MM.1S (cell line): ENCODE measurements at regions not wholly inside any gene's neighbourhood (a gene's known extent, or its start where the extent isn't known, plus 50 kb on each side); places are given as distances from the start of the nearest gene placed in this dataset.

Experiments
- DNase-seq: peaks from one replicate; pipeline ENCODE4 v3.0.0-alpha.2; 2015
- H2AFZ ChIP-seq: fragments of 300-600 bp; sonication (generic); 2 replicates; pipeline ENCODE4 v1.6.0; 2016; ENCODE audit warnings: antibody characterized with exemption, low read length
- H3F3A ChIP-seq: fragments of 300-600 bp; sonication (generic); 2 replicates; pipeline ENCODE4 v1.6.1; 2016; ENCODE audit warnings: mild to moderate bottlenecking, antibody characterized with exemption, low read length, moderate library complexity, mixed read lengths; ENCODE audit not compliant: insufficient read depth
- H3K27ac ChIP-seq: fragments of 300-600 bp; sonication (generic); 2 replicates; pipeline ENCODE4 v1.5.1; 2016; ENCODE audit warnings: mild to moderate bottlenecking, low read length
- H3K27me3 ChIP-seq: fragments of 300-600 bp; sonication (generic); replicated peaks from 2 replicates; pipeline ENCODE4 v1.6.0; 2016; ENCODE audit warnings: low read length; ENCODE audit not compliant: insufficient read depth
- H3K36me3 ChIP-seq: fragments of 300-600 bp; sonication (generic); replicated peaks from 2 replicates; pipeline ENCODE4 v1.6.1; 2016; ENCODE audit warnings: mild to moderate bottlenecking, low read length, mixed read lengths; ENCODE audit not compliant: insufficient read depth
- H3K4me1 ChIP-seq: fragments of 300-600 bp; sonication (generic); 2 replicates; pipeline ENCODE4 v1.6.1; 2016; ENCODE audit warnings: low read length, mixed read lengths
- H3K4me2 ChIP-seq: fragments of 300-600 bp; sonication (generic); 2 replicates; pipeline ENCODE4 v1.6.0; 2016; ENCODE audit warnings: low read depth, low read length
- H3K4me3 ChIP-seq: fragments of 300-600 bp; sonication (generic); 2 replicates; pipeline ENCODE4 v1.5.1; 2016; ENCODE audit warnings: low read length, mixed read lengths
- H3K79me2 ChIP-seq: fragments of 300-600 bp; sonication (generic); 2 replicates; pipeline ENCODE4 v1.6.1; 2016; ENCODE audit warnings: mixed run types, low read length, mixed read lengths
- H3K9ac ChIP-seq: fragments of 300-600 bp; sonication (generic); 2 replicates; pipeline ENCODE4 v1.6.1; 2016; ENCODE audit warnings: low read length, mixed read lengths
- H3K9me2 ChIP-seq: fragments of 300-600 bp; sonication (generic); replicated peaks from 2 replicates; pipeline ENCODE4 v1.6.1; 2016; ENCODE audit warnings: mild to moderate bottlenecking, low read length, mixed read lengths; ENCODE audit not compliant: insufficient read depth
- H3K9me3 ChIP-seq: fragments of 300-600 bp; sonication (generic); replicated peaks from 2 replicates; pipeline ENCODE4 v1.6.1; 2016; ENCODE audit warnings: mild to moderate bottlenecking, low read length, mixed read lengths; ENCODE audit not compliant: insufficient read depth
- H4K20me1 ChIP-seq: fragments of 300-600 bp; sonication (generic); 2 replicates; pipeline ENCODE4 v1.6.1; 2016; ENCODE audit warnings: mild to moderate bottlenecking, low read length, moderate library complexity, mixed read lengths; ENCODE audit not compliant: insufficient read depth
- CTCF ChIP-seq: fragments of 300-600 bp; sonication (generic); IDR thresholded peaks from 2 replicates; pipeline ENCODE4 v1.5.1; 2016; ENCODE audit warnings: antibody characterized with exemption, low read length, mixed read lengths
- EZH2 ChIP-seq: fragments of 300-600 bp; sonication (generic); optimal IDR thresholded peaks from 2 replicates; pipeline ENCODE3; 2017; ENCODE audit warnings: low read depth, mild to moderate bottlenecking, antibody characterized with exemption, low read length, mixed read lengths
- EZH2phosphoT487 ChIP-seq: fragments of 300-600 bp; sonication (generic); IDR thresholded peaks from 2 replicates; pipeline ENCODE4 v1.6.1; 2018; ENCODE audit warnings: antibody characterized with exemption, low read length

GRCh38 chr18:7415081-7415894 lies 151.8 kb upstream of the PTPRM start:
- H3K9me2 ChIP-seq, result no peaks in the 10 kb centered on the region
- H3K27ac ChIP-seq, result peak overlapping the region; percentile 33; the same call in 1 of the 2 replicates
- TF ChIP-seq EZH2, result no peak
- TF ChIP-seq EZH2phosphoT487, result no peak
- no peak for TF ChIP-seq CTCF
- no peaks in the 10 kb centered on the region for H4K20me1 ChIP-seq
- no peaks in the 10 kb centered on the region for H3F3A ChIP-seq
- H2AFZ ChIP-seq, result peak overlapping the region; percentile 65; the same call in 1 of the 2 replicates
- H3K9ac ChIP-seq, result no peak overlapping the region
- H3K27me3 ChIP-seq, result no peaks in the 10 kb centered on the region
- H3K9me3 ChIP-seq, result no peaks in the 10 kb centered on the region
- no peak overlapping the region for H3K4me3 ChIP-seq
- H3K36me3 ChIP-seq, result no peaks in the 10 kb centered on the region
- H3K79me2 ChIP-seq, result no peaks in the 10 kb centered on the region
- peaks cover 18% of the 10 kb centered on the region for H3K4me1 ChIP-seq
- peak overlapping the region; percentile 16; the same call in 1 of the 2 replicates for H3K4me2 ChIP-seq
- peak; percentile 87 for DNase-seq

- no peak overlapping the region for H3K9ac ChIP-seq
- H3K4me2 ChIP-seq, result no peak overlapping the region
- DNase-seq, result no peak
- H3K36me3 ChIP-seq, result no peaks in the 10 kb centered on the region
- H3K27me3 ChIP-seq, result no peaks in the 10 kb centered on the region
- no peaks in the 10 kb centered on the region for H3K79me2 ChIP-seq
- H4K20me1 ChIP-seq, result no peaks in the 10 kb centered on the region
- no peak overlapping the region for H2AFZ ChIP-seq
- H3K4me1 ChIP-seq, result peaks cover 18% of the 10 kb centered on the region
- no peaks in the 10 kb centered on the region for H3K9me3 ChIP-seq
- no peaks in the 10 kb centered on the region for H3F3A ChIP-seq
- no peaks in the 10 kb centered on the region for H3K9me2 ChIP-seq
- TF ChIP-seq EZH2phosphoT487 (no peak), CTCF (no peak)
- no peak overlapping the region for H3K27ac ChIP-seq
- no peak overlapping the region for H3K4me3 ChIP-seq
These were observed 149.4 kb upstream of the PTPRM start for GRCh38 chr18:7417727-7418126.

GRCh38 chr18:7429831-7430230 lies 137.3 kb upstream of the PTPRM start:
- Histone ChIP-seq H2AFZ (no peak overlapping the region), H3K27me3 (no peaks in the 10 kb centered on the region), H3K9ac (no peak overlapping the region), H3K4me3 (no peak overlapping the region), H3K4me2 (no peak overlapping the region), H3K79me2 (no peaks in the 10 kb centered on the region), H3K36me3 (no peaks in the 10 kb centered on the region), H3F3A (no peaks in the 10 kb centered on the region), H4K20me1 (no peaks in the 10 kb centered on the region), H3K9me2 (no peaks in the 10 kb centered on the region), H3K27ac (no peak overlapping the region), H3K4me1 (no peaks in the 10 kb centered on the region), H3K9me3 (no peaks in the 10 kb centered on the region)
- TF ChIP-seq EZH2phosphoT487 (no peak), CTCF (no peak), EZH2 (no peak)
- DNase-seq, result no peak
